GM23338 (cell line): ENCODE measurements at regions not wholly inside any gene's neighbourhood (a gene's known extent, or its start where the extent isn't known, plus 50 kb on each side); places are given as distances from the start of the nearest gene placed in this dataset.

Experiments used
- CTCF ChIP-seq, 2 experiments: fragments of 200-600 bp in 1 of 2; sonication (generic) in 1 of 2; conservative IDR thresholded peaks; 2 replicates each; pipeline versions ENCODE4 v1.5.1 to v1.6.1; 2016 to 2017; ENCODE audit warnings: antibody characterized with exemption in 2 of 2, low read depth in 2 of 2, mild to moderate bottlenecking in 2 of 2, moderate library complexity in 1 of 2
- ETS1 ChIP-seq: IDR thresholded peaks from 2 replicates; pipeline ENCODE4 v1.6.1; 2016; ENCODE audit warnings: antibody characterized with exemption
- EZH2 ChIP-seq: fragments of 200-600 bp; sonication (generic); IDR thresholded peaks from one replicate; pipeline ENCODE4 v1.8.0; 2017; ENCODE audit warnings: antibody characterized with exemption, mild to moderate bottlenecking, low read depth; ENCODE audit not compliant: unreplicated experiment
- EZH2phosphoT487 ChIP-seq: fragments of 200-600 bp; sonication (generic); IDR thresholded peaks from one replicate; pipeline ENCODE4 v1.8.1; 2018; ENCODE audit warnings: antibody characterized with exemption; ENCODE audit not compliant: unreplicated experiment
- JUNB ChIP-seq: IDR thresholded peaks from one replicate; pipeline ENCODE4 v1.6.1; 2016; ENCODE audit warnings: antibody characterized with exemption; ENCODE audit not compliant: unreplicated experiment
- NANOG ChIP-seq: IDR thresholded peaks from 2 replicates; pipeline ENCODE4 v1.6.1; 2016; ENCODE audit warnings: antibody characterized with exemption, borderline replicate concordance
- POLR2AphosphoS5 ChIP-seq: IDR thresholded peaks from 2 replicates; pipeline ENCODE4 v1.6.1; 2016; ENCODE audit warnings: antibody characterized with exemption, low read depth
- REST ChIP-seq: IDR thresholded peaks from one replicate; pipeline ENCODE4 v1.6.1; 2018; ENCODE audit warnings: antibody characterized with exemption; ENCODE audit not compliant: unreplicated experiment
- ZNF114 ChIP-seq: fragments of 250-450 bp; sonication (Bioruptor Pico); IDR thresholded peaks from 2 replicates; pipeline ENCODE4 v1.5.0; 2020; ENCODE audit warnings: mild to moderate bottlenecking, moderate library complexity

GRCh38 chr9:21584890-21585289, 102.8 kb upstream of the IFNE start:
- TF ChIP-seq CTCF (conservative IDR thresholded peaks at IDR 0.05; ENCODE audit: low read depth in 2 of 2) (no peak), EZH2phosphoT487 (no peak), JUNB (no peak), POLR2AphosphoS5 (no peak), NANOG (no peak), EZH2 (no peak), REST (no peak), ETS1 (no peak), ZNF114 (CRISPR knock-in tag) (no peak)
